Stimulated activated CD8-positive, alpha-beta memory T cell treated with anti-CD3 and anti-CD28 coated beads, Interleukin-2, amount 100 ng/mL, for 48 hours (primary cell): ENCODE measurements at regions not wholly inside any gene's neighbourhood (a gene's known extent, or its start where the extent isn't known, plus 50 kb on each side); places are given as distances from the start of the nearest gene placed in this dataset.
"Not testable (repeated sequence)": the region's sequence is repeated elsewhere in the genome, so short reads cannot be mapped to it uniquely, and the experiment has no call there.

ENCODE experiments used
- DNase-seq, 2 donors: peaks; one replicate each; pipeline ENCODE4 v3.0.0-alpha.2; 2020; ENCODE audit warnings: low read depth in 2 of 2

GRCh38 chr15:99485153-99485961 is 80.4 kb upstream of the MEF2A start:
- DNase-seq, result no peak

- no peak for DNase-seq
These were observed 79.8 kb upstream of the MEF2A start for GRCh38 chr15:99485992-99486370.

GRCh38 chr15:99486371-99487336 is 79.1 kb upstream of the MEF2A start:
- no peak for DNase-seq

- DNase-seq, result no peak
These were observed 78.5 kb upstream of the MEF2A start for GRCh38 chr15:99487337-99487730.

- DNase-seq, result no peak
These were observed 73.5 kb upstream of the MEF2A start for GRCh38 chr15:99492275-99492674.

GRCh38 chr15:99492716-99493115 is 73.1 kb upstream of the MEF2A start:
- no peak for DNase-seq

GRCh38 chr15:99493461-99493860 is 72.3 kb upstream of the MEF2A start:
- no peak for DNase-seq

GRCh38 chr15:99494536-99495233 is 71.1 kb upstream of the MEF2A start:
- not testable (repeated sequence) for DNase-seq

GRCh38 chr15:99495430-99496301 is 70.1 kb upstream of the MEF2A start:
- DNase-seq, result no peak

GRCh38 chr15:99496302-99496629 is 69.5 kb upstream of the MEF2A start:
- no peak for DNase-seq

GRCh38 chr15:99502182-99502581 is 63.6 kb upstream of the MEF2A start:
- peak; percentile 46 to 60 for DNase-seq

GRCh38 chr15:99502661-99503060 is 63.1 kb upstream of the MEF2A start:
- no peak for DNase-seq

GRCh38 chr15:99503411-99503810 is 62.4 kb upstream of the MEF2A start:
- DNase-seq, result no peak

GRCh38 chr15:99504071-99504822 is 61.5 kb upstream of the MEF2A start:
- no peak for DNase-seq

- no peak for DNase-seq
These were observed 60.8 kb upstream of the MEF2A start for GRCh38 chr15:99504823-99505551.

GRCh38 chr15:99506399-99506798 is 59.4 kb upstream of the MEF2A start:
- DNase-seq, result no peak

- DNase-seq, result no peak
These were observed 58.7 kb upstream of the MEF2A start for GRCh38 chr15:99507016-99507503.

- no peak for DNase-seq
These were observed 58.1 kb upstream of the MEF2A start for GRCh38 chr15:99507504-99508310.

GRCh38 chr15:99508311-99508645 is 57.5 kb upstream of the MEF2A start:
- DNase-seq, result no peak
